ENCODE measurements at regions not wholly inside any gene's neighbourhood (a gene's known extent, or its start where the extent isn't known, plus 50 kb on each side); places are given as distances from the start of the nearest gene placed in this dataset.
"Not testable (repeated sequence)": the region's sequence is repeated elsewhere in the genome, so short reads cannot be mapped to it uniquely, and the experiment has no call there.

DNA sequence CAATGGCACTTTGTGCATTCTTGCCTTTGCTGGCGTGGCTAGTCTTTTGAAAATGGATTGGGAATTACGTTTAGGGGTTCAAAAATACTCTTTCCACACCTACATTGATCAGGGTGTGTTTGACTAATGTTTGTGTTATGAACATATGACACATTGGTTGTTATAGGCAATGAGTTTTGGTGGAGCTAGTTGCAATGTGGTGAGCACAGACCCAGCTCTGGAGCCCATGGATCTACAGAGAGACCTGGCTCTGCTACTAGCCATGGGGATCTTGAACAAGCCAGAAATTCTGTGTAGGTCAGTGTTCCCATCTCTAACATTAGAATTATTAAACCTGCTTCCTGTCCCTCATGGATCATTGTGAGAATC, 222.4 kb upstream of the UBL3 start:
- no peak for DNase-seq (ENCODE audit: extremely low read depth, low read depth)

DNA sequence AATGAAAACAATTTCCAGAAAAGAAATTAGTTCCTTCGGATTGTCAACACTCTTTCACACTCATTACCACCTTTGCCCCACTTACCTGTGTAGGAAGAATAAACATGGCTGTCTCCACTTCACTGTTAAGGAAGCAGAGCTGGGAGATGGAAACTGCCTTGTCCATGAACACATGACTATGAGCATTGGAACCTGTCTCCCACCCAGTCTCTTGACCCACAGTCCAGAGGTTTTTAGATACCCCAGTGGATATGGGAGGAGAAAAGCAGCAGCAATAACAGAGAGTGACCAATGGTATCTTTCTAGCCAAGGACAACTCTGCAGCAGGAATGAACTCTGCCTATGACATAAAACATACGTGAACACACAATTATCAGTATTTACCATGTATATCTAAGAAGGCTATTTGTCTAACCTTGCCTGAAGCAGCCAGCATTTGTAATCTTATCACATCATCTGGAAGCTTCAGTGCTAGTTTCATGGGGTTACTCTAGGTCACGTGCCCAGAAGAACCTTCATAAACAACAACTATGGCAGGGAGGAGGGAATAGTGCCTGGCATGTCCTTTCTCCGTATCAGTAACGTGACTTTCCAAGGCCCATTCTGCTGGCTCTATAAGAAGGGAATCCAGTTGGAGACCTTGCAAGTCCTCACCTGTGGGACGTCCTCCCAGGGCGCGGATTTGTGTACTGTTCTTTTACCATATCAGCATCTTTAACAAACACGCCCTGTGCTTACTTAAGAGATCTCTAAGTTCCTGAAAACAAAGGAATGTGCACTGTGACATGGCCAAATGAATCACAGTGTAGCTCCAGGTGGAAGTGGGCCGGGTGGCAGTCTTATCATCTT, 221.8 kb upstream of the UBL3 start:
- no peak for DNase-seq (ENCODE audit: extremely low read depth, low read depth)

DNA sequence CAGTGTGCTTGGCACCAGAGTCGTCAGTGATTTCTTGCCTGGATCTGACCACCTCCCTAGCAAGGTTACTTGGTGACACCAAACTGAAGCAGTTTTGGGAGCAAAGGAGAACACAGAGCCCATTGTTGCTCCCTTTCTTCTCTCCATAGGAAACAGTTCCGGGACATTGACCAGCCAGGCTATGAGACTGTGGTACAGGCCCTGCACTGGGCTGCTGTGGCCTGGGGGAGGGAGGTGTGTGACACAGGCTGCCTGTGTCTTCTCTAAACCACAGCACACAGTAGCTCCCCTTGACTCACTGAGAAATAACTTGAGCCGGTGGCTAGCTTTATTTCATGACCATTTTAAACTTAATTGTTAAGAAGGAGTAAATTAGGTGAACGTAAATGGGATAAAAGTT, 214.8 kb upstream of the UBL3 start:
- no peak for DNase-seq (ENCODE audit: extremely low read depth, low read depth)

DNA sequence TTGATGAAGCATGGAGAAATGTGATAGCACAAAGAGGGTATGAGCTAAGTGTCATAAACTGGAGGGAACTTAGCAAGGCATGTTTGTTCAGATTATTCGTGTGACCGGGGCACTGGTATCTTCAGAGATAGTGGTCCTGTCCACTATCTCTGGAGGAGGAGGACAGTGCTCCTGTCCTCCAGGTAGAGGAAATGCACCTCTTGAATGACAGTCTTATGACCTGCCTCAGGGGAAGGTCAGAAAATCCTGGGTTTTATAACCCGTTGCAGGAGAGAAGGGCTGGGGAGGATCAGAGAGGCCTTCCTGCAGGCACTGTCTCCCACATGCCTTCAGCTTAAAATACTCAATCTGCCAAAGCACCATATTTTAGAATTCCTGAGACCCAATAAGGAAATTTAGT, 213.5 kb upstream of the UBL3 start:
- no peak for DNase-seq (ENCODE audit: extremely low read depth, low read depth)

DNA sequence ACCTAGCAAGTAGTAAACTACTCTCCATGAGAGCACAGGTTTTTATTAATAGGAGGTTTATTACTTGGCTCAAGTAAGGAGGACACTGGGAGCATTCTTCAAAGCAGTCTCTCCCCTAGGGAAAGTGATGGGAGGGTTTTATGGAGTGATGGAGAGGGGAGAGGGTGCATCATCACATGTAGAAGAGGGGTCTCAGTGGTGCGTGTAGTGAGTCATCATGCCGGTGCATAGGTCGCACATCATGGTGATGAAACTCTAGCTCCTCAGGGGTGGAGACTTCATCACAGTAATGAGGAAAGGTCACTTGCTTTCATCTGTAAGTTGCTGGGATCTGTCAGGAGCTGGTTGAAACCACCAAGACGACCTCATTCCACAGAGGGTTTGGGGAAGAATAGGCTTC, 210.8 kb upstream of the UBL3 start:
- no peak for DNase-seq (ENCODE audit: extremely low read depth, low read depth)

DNA sequence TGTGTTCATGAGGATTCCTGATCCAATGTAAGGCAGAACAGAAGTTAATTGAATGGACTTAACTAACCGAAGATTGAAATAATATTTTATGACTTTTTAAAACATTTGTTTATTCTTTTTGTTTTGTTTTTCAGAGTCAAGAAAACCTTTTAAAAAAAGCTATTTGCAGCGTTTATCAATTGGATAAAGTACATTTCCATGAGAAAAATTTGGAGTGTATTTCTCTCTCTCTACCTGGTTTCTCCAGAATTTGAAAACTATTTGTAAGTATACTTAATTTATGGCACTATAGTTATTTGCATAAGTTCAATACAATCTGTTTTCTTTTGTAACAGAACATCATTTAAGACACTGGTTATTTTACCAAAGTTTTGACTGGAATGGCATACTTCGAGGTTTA, 208.0 kb upstream of the UBL3 start:
- DNase-seq (ENCODE audit: extremely low read depth, low read depth): no peak

DNA sequence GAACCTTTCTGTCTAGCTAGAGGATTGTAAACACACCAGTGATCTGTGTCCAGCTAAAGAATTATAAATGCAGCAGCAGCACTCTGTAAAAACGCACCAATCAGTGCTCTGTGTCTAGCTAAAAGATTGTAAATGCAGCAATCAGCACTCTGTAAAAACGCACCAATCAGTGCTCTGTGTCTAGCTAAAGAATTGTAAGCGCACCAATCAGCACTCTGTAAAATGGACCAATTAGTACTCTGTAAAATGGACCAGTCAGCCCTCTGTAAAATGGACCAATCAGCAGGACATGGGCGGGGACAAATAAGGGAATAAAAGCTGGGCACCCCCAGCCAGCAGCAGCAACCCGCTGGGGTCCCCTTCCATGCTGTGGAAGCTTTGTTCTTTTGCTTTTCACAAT, 204.1 kb upstream of the UBL3 start:
- not testable (repeated sequence) for DNase-seq (ENCODE audit: extremely low read depth, low read depth)

DNA sequence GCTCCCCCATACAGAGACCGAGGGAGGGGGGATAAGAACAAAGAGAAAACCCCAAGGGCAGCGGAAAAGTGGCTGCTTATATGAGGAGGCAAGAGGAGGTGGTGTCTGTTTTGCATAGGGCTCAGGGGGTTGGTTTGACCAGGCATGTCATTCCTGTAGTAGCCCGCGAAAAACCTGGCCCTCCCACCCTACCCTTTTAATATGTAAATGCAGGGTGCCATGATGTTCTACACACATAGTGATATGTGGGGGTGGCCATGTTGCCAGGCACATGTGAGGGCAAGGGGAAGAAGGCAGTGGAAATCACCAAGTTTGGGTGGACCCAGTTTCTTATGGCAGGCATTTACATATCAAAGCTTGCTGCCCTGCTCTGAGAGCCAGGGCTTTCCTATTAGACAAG, 203.5 kb upstream of the UBL3 start:
- DNase-seq (ENCODE audit: extremely low read depth, low read depth): no peak

DNA sequence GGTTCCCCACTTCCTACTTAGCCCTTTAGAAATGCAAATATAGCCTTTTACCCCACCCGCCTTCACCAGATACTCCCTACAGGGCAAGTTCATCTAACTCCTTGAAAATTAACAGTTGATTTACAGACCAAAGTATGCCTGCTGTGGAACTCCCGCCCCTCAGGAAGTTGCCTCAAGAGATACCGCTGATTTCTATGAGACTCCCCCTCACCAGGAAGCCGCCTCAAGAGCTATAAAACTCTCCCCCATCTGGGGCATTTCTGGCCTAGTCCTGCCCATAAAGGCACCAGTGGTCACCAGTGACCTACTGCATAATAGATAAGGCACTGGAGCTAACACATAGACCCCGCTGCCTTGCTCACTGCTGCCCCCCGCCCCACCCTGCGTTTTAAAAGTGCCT, 201.7 kb upstream of the UBL3 start:
- no peak for DNase-seq (ENCODE audit: extremely low read depth, low read depth)

DNA sequence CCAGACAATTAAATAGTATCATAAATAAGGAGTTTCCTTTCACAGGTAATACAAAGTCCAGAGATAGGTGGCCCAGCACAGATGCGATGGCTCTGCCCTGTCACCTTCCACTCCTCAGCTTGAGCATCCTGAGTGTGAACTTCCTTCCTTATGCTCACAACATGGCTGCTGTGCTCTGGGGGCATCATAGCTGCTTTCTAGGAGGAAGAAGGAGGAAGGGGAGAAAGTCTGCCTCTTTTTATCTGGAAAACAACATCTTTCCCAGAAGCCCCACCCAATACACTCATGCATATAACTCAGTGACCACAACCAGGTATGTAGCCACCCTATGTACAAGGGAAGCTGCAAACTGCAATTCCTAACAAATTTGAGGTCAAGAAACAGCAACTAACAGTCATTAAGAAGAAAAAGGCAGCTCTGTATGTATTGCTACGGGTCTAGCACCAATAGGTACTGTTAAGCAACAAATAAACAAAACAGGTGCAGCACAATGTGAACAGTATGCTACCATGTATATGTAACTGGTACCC, 201.2 kb upstream of the UBL3 start:
- no peak for DNase-seq (ENCODE audit: extremely low read depth, low read depth)

DNA sequence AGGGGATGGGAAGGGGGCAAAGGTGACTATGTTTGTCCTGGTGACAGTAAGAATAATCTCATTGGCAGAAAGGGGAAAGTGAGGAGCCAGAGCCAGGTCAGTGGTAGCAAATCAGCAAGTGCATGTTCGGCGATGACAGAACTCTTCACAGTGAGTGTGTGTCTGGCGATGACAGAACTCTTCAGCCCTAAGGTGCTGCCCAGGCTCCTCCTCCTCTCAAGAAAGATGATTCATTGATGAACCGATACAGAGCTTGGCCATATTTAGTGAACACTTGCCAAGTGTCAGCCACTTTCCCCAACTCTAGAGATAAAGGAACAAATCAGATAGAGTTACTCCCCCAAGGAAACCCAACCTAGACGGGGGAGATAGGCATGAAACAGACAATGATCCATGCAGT, 199.3 kb upstream of the UBL3 start:
- DNase-seq (ENCODE audit: extremely low read depth, low read depth): no peak

DNA sequence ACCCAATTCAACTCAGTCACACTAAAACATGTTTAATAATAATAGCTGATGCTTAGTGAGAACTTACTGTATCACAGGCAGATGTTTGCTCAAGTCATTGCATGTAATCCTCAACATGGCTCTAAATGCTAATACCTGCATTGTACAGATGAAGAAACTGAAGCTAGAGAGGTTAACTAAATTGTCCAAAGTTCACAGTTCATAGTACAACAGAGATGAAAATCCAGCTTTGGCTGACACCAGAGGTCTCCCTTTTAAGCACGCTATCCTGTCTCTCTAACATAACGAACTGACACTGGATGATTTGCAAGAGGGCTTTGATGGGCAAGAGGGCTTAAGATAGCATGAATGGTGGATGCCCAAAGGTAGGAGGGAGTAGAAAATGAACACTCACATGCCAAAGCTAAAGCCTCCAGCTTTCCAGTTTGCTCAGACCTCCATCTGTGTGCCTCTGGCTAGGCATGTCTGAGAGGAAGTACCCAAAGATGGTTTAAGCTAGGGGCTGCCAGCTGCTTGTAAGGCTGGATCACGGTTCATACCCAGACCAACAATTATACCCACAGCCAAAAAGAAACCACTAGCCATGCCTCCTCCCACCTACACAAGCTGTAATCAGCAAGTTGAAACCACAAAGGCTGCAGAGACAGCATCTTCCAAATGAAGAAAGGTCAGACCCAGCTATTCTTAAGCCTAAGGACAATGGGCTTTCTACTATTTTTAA, 196.9 kb upstream of the UBL3 start:
- no peak for DNase-seq (ENCODE audit: extremely low read depth, low read depth)

DNA sequence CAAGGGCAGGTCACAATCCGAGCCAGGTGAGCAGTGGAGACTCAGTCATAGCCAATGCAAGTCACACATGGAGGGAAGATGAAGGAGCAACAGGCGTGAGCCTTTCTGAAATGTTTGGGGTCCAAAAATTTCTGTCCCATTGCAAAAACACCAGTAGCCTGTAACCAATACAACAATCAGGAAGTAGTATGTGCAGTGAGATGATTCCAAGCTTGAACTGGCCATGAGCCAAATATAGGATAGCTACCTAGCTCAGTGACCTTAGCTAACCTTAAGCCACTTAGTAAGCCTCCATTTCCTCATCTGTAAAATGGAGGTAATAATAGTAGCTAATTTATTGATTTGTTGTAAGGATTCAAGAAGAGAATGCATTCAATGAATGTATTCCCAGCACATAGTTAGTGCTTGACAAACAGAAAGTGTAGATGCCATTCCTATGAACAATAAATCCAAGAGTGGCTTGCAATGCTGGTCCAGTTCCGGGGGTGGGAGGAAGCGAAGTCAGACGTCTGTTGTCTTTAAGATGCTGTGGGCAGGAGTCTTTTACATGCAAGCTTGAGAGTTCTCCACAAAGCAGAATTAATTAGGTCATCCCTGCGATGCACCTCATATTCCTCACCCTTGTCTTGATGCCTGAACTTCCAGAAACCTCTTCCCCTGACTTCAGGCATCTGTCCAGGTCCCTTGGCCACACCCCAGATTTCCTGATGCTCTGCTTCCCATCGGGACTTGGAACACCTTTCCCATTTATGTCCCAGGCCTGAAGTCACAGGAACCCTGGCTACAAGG, 195.7 kb upstream of the UBL3 start:
- DNase-seq (ENCODE audit: extremely low read depth, low read depth): no peak

DNA sequence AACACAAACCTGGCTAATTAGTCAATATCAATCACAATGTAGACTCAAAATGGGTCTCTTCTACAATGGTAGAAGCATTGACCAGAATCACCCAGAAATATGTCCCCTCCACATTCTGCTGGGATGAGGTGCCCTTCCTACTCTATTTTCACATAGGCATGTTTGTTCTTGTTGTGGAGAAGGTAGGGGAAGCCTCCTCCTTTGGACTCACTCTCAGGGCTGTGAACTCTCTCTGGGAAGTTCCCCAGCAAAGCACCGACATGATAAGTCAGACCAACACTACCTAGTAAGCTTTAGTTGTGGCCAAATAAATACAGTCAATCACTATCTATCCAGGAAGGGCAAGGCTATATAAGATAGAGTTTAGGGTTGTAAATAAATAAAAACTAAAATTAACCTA, 194.5 kb upstream of the UBL3 start:
- DNase-seq (ENCODE audit: extremely low read depth, low read depth): no peak

DNA sequence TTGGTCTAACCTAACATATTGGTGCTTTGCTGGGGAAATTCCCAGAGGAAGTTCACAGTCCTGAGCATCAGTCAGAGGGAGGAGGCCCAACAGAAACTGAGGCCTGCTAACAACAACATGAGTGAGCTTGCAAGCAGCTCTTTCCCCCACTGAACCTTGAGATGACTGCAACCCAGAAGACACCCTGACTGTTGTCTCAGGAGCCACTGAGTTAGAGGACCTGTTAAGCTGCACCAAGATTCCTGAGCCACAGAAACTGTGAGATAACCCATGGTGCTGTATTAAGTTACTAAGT, 193.2 kb upstream of the UBL3 start:
- DNase-seq (ENCODE audit: extremely low read depth, low read depth): no peak

DNA sequence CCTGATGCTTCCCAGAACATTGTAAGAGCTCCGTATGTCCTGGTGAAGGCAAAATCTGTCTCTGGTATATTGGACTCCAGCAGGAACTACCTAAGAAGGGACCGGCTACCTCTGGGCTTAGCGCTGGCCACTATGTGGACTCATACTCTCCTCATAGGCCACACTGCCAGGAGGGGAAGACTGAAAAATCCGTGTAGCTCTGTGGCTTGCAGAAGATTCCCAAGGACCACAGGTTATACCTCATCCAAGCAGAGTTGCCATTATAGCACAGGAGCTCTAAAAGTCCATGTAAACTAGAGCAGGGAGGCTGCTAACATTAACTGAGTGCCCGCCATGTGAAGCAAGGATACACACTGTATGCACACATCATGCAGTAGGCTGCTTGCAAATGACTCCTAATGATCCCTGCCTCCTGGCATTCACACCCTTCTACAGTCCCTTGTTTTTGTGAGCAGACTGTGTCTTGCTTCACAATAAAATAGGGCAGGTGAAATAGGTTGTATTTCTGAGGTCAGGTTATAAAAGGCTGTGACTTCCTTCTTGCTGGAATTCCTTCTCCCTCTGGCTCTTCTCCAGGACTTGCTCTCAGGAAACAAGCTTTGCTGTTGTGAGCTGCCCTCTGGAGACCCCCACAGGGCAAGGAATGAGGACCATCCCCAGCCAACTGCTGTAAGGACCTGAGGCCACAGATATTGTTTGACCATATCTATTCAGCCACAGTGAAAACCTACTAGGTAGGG, 192.6 kb upstream of the UBL3 start:
- DNase-seq (ENCODE audit: extremely low read depth, low read depth): no peak

DNA sequence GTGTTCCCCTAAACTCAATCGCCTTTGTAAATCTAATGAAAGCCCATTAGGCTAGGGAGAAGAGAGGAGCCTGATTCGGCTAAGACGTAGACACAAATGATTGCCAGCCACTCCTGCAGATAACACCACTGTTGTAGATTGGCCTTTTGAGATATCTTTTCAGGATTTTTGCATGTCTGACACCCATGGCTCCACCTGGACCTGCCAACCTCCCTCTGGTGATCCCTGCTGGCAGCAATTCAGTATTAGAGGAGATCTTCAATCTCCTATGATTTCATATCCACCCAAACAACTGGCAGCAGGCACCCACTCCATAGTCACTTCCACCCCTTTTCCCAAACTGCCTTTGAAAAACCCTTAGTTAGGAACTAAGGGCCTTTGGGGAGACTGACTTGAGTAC, 191.9 kb upstream of the UBL3 start:
- no peak for DNase-seq (ENCODE audit: extremely low read depth, low read depth)

DNA sequence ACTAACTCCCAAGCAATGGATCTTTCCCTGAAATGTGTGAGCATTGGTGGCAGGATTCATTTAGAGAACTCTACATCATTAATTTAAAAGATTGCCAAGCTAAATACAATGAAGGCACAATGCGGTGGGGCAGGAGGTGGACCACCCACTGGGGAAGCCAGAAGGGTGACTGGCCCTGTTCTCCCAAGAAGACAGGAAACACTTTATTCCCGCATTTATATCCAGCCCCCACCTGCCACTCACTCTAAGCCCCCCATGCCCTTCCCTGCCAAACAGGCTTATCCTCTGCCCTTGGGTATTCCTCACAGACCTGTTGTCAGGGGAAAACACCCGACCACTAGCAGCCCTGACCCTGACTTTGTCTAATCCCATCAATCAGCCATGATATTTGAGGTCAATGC, 189.1 kb upstream of the UBL3 start:
- no peak for DNase-seq (ENCODE audit: extremely low read depth, low read depth)

DNA sequence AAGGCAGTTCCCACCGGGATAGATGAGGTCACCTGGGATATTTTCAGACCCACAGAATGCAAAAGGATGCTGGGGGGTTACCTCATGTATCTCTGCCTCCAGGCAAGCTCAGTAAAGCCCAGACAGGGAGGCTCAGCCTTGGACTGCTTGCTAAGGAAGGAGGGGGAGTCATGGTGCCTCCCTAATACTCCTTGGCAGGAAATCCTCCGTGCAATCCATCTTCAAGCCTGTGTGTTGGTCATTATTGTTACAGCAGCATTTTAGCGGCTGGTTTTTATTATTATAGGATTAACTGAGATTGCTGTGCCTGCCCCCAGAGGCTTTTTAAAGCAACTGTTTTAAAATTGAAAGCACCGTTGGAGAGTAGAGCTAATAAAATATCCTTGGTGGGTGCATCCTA, 188.5 kb upstream of the UBL3 start:
- DNase-seq (ENCODE audit: extremely low read depth, low read depth): no peak

DNA sequence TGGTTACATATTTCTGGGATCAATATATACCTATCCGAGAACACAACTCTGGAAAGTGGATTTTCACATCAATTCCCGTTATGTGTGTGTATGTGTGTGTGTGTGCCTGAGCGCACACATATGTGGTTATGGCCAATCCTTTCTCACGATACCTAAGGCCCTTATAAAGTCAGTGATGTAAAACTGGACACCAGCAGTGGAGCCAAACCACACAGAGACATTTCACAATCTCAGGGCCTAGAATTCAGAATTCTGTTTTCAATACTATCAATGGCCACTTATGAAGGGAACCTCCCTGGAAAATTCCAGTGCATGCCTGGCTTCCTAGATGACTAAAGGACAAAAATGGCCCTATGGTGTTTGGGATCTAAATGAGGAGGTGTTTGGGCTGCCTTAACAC, 187.3 kb upstream of the UBL3 start:
- DNase-seq (ENCODE audit: extremely low read depth, low read depth): no peak

DNA sequence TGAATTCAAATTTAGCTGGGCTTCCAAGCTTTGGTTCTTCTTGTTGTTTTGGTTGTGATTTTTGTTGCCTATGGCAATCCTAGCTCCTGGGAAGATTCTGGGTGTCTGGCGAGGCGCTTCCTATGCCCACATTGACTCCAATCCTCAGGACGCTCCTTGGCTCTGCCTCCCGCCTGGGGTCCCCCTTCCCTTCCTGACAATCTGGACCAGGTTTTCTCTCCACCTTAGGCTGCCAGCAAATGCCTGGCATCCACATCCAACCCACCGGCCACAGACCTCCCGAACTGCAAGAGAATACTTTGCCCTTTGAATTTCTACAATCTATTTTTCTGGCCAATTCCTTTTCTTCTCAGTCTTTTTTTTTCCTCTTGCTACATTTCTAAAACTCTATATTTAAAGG, 186.9 kb upstream of the UBL3 start:
- DNase-seq (ENCODE audit: extremely low read depth, low read depth): no peak
